Type B pancreatic cell (in vitro differentiated cells): ENCODE measurements at regions not wholly inside any gene's neighbourhood (a gene's known extent, or its start where the extent isn't known, plus 50 kb on each side); places are given as distances from the start of the nearest gene placed in this dataset.

ENCODE experiments used
- DNase-seq: peaks from one replicate; pipeline ENCODE4 v3.0.0; 2021; ENCODE audit warnings: mixed read lengths; ENCODE audit not compliant: unreplicated experiment; ENCODE audit errors: extremely low spot score
- H3K27ac Mint-ChIP-seq: 2 replicates; pipeline ENCODE4 v1.8.0; 2021; ENCODE audit warnings: mild to moderate bottlenecking, mixed read lengths
- H3K27me3 Mint-ChIP-seq: 2 replicates; pipeline ENCODE4 v1.8.0; 2021; ENCODE audit warnings: mixed read lengths
- H3K36me3 Mint-ChIP-seq: 2 replicates; pipeline ENCODE4 v1.8.0; 2021; ENCODE audit warnings: mixed read lengths
- H3K4me1 Mint-ChIP-seq: one replicate; pipeline ENCODE4 v1.8.0; 2021; ENCODE audit warnings: mixed read lengths; ENCODE audit not compliant: unreplicated experiment
- H3K4me3 Mint-ChIP-seq: 2 replicates; pipeline ENCODE4 v1.8.0; 2021; ENCODE audit warnings: mild to moderate bottlenecking, mixed read lengths
- H3K9me3 Mint-ChIP-seq: 2 replicates; pipeline ENCODE4 v1.8.0; 2021; ENCODE audit warnings: mixed read lengths
- TF ChIP-seq, protein P1 (sequence below): fragments of 200-600 bp; sonication (generic); conservative IDR thresholded peaks from 2 replicates; pipeline ENCODE4 v1.5.0; 2021; ENCODE audit warnings: antibody characterized with exemption, mild to moderate bottlenecking

DNA sequence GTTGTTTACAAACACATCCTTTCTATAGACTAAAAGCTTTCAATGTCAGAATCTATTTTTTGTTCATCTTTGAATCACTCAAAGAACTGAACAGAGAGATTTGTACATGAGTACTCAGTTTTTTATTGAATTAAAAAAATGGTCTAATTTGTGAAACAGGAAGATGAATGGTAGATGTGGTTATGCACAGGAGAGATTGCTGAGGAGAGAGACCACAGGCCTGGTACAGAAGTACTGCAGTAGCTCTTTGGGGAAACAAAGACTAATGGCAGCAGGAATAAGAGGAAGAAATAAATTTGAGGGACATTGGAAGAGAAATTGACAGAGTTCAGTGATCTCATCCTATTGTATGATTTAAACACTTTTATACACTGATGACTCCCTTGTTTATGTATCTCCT is 222.0 kb upstream of the ARGLU1 start:
- H3K4me1 Mint-ChIP-seq = no peaks in the 10 kb centered on the region
- no peaks in the 10 kb centered on the region for H3K27me3 Mint-ChIP-seq
- no peak overlapping the region for H3K27ac Mint-ChIP-seq
- no peak overlapping the region for H3K4me3 Mint-ChIP-seq
- H3K36me3 Mint-ChIP-seq = no peaks in the 10 kb centered on the region
- no peak for DNase-seq
- TF ChIP-seq, protein P1, sequence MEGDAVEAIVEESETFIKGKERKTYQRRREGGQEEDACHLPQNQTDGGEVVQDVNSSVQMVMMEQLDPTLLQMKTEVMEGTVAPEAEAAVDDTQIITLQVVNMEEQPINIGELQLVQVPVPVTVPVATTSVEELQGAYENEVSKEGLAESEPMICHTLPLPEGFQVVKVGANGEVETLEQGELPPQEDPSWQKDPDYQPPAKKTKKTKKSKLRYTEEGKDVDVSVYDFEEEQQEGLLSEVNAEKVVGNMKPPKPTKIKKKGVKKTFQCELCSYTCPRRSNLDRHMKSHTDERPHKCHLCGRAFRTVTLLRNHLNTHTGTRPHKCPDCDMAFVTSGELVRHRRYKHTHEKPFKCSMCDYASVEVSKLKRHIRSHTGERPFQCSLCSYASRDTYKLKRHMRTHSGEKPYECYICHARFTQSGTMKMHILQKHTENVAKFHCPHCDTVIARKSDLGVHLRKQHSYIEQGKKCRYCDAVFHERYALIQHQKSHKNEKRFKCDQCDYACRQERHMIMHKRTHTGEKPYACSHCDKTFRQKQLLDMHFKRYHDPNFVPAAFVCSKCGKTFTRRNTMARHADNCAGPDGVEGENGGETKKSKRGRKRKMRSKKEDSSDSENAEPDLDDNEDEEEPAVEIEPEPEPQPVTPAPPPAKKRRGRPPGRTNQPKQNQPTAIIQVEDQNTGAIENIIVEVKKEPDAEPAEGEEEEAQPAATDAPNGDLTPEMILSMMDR = no peak
- no peaks in the 10 kb centered on the region for H3K9me3 Mint-ChIP-seq

DNA sequence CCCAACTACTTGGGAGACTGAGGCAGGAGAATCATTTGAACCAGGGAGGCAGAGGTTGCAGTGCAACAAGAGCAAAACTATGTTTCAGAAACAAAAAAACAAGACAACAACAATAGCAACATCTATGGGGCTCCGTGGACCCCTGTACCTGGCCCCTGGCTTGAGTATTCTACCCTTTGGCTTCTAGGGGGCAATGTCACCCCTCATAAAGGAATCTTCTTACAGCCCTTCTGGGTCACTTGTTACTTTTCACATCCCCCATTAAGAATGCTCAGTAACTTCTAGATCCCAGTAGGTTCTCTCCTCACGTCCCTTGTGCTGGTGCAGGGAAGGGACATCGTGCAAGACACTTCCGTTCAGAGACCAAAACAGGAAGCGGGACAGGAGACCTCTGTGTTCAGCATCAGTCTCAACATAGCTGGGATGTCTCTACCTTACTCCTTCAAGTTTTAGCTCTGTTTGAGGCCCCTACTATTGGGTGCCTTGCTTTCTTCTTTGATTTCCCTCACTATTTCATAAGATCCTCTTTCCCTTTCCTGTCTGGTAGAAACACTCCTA is 218.1 kb upstream of the ARGLU1 start:
- Mint-ChIP-seq H3K4me1 (no peaks in the 10 kb centered on the region), H3K27ac (no peak overlapping the region), H3K9me3 (no peaks in the 10 kb centered on the region), H3K36me3 (no peaks in the 10 kb centered on the region), H3K4me3 (no peak overlapping the region), H3K27me3 (no peaks in the 10 kb centered on the region)
- TF ChIP-seq, protein P1 = no peak
- DNase-seq = no peak

DNA sequence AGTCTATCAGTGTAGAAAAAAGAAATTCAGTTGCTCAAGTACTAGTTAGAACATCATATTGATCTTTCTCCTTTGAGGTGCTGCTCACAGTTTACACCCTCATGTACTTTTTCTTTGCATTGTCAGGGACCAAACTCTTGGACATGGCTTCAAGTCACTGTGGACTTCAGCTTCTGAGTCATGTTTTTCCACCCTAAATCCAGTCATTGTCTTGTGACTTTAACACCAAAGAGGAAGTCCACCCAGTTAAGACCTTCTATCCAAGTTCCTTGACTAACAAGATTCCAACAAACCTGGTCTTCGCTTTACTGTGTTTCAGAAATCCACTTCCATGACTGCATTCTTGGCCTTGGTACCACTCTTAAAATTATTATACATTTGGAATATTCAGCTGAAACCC is 206.7 kb upstream of the ARGLU1 start:
- Mint-ChIP-seq H3K27me3 (no peaks in the 10 kb centered on the region), H3K4me3 (no peak overlapping the region), H3K36me3 (no peaks in the 10 kb centered on the region), H3K27ac (no peak overlapping the region), H3K9me3 (no peaks in the 10 kb centered on the region), H3K4me1 (no peaks in the 10 kb centered on the region)
- TF ChIP-seq, protein P1 = no peak
- no peak for DNase-seq

DNA sequence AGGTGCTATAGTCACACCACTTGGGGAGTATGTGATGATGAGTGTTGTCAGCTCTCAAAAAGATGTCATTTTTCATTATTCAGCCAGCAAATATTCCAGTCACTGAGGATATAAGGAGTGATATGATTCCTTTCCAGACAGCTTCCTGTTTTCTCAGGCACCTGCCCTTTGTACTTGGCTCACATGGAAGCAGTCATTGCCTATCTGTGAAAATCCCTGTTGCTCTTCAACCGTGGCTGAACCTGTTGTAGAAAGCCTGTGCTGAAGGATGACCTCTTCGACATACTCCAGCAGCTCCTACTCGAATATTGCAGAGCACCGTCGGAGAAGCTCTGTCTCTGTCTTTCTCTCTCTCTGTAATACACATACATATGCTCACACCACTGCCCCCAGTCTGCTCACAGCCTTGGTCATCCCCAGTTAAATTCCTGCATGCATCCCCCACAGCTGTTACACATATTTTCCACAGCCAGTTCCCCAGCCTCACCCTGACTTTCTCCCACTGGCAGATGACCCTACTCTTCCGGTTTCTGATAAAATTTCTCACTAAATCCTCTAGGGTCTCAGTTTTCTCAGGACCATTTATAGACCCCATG is 204.2 kb upstream of the ARGLU1 start:
- TF ChIP-seq, protein P1 = no peak
- no peak overlapping the region for H3K27ac Mint-ChIP-seq
- no peaks in the 10 kb centered on the region for H3K4me1 Mint-ChIP-seq
- H3K4me3 Mint-ChIP-seq = no peak overlapping the region
- no peaks in the 10 kb centered on the region for H3K9me3 Mint-ChIP-seq
- H3K27me3 Mint-ChIP-seq = no peaks in the 10 kb centered on the region
- no peaks in the 10 kb centered on the region for H3K36me3 Mint-ChIP-seq
- DNase-seq = no peak

DNA sequence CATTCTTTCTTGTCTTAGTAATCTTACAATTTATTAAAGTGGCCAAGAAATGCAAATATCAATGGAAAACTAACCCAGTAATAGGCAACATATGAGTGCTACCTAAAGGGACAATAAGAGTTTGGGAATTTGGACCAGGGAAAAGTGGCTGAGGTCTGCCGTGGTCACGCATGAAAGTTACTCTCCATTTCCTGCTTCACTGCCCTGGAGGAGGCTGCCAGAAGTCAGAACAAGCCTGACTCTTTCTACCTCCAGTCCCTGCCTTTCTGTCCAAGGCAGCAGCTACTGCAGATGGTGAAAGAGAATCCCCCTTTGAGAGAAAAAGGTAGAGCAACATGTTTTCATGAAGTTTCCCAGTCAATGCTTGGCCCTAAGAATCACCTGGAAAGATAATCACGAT is 201.1 kb upstream of the ARGLU1 start:
- DNase-seq = no peak
- H3K27me3 Mint-ChIP-seq = no peaks in the 10 kb centered on the region
- H3K4me3 Mint-ChIP-seq = no peak overlapping the region
- no peaks in the 10 kb centered on the region for H3K36me3 Mint-ChIP-seq
- no peak overlapping the region for H3K27ac Mint-ChIP-seq
- no peaks in the 10 kb centered on the region for H3K4me1 Mint-ChIP-seq
- no peaks in the 10 kb centered on the region for H3K9me3 Mint-ChIP-seq
- TF ChIP-seq, protein P1 = no peak

DNA sequence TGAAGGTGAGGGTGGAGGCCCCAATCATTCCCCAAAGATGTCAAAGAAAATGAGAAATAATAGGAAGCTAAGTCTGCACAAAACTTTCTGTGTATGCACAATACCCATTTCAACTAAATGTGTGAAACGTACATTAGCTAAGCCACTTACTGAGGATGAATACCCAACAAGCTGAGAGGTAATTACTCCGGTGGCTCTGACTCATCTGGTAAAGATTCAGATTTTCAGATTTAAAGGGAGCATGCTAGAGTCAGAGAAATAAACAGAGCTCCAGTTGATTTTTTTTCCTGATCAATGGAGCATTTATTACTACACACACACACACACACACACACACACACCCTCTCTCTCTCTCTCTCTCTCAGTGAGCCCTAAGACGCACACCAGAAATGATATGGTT is 194.8 kb upstream of the ARGLU1 start:
- no peaks in the 10 kb centered on the region for H3K36me3 Mint-ChIP-seq
- DNase-seq = no peak
- H3K27ac Mint-ChIP-seq = no peak overlapping the region
- no peaks in the 10 kb centered on the region for H3K27me3 Mint-ChIP-seq
- H3K4me3 Mint-ChIP-seq = no peak overlapping the region
- H3K4me1 Mint-ChIP-seq = peaks cover 6% of the 10 kb centered on the region
- TF ChIP-seq, protein P1 = no peak
- no peaks in the 10 kb centered on the region for H3K9me3 Mint-ChIP-seq
